Endothelial cell of umbilical vein (primary cell): ENCODE measurements at regions not wholly inside any gene's neighbourhood (a gene's known extent, or its start where the extent isn't known, plus 50 kb on each side); places are given as distances from the start of the nearest gene placed in this dataset.

Source experiments
- CTCF ChIP-seq, 2 donors: IDR thresholded peaks; 1 replicate in 1 of 2; 2 replicates in 1 of 2; pipeline ENCODE4 v1.5.1; 2011; ENCODE audit warnings: low read length in 2 of 2, mild to moderate bottlenecking in 2 of 2, moderate library complexity in 2 of 2, control low read depth in 1 of 2, inconsistent platforms in 1 of 2, low read depth in 1 of 2; ENCODE audit not compliant: insufficient read depth in 1 of 2; ENCODE audit errors: extremely low read depth in 1 of 2
- GATA2 ChIP-seq: IDR thresholded peaks from 2 replicates; pipeline ENCODE4 v1.7.0; 2011; ENCODE audit warnings: low read depth, mild to moderate bottlenecking, moderate library complexity, mixed read lengths, low read length; ENCODE audit not compliant: insufficient read length, insufficient read depth
- POLR2A ChIP-seq: IDR thresholded peaks from 2 replicates; pipeline ENCODE4 v1.6.1; 2012; ENCODE audit warnings: low read depth, mild to moderate bottlenecking, control low read depth, low read length
- POLR2AphosphoS5 ChIP-seq: IDR thresholded peaks from 2 replicates; pipeline ENCODE4 v1.6.1; 2012; ENCODE audit warnings: low read depth, mild to moderate bottlenecking, control low read depth, low read length, moderate library complexity; ENCODE audit not compliant: insufficient read depth

GRCh38 chr2:217108086-217108485 is 248.2 kb upstream of the TNP1 start:
- TF ChIP-seq CTCF (IDR thresholded peaks at IDR 0.05; ENCODE audit: extremely low read depth in 1 of 2, insufficient read depth in 1 of 2, low read depth in 1 of 2, low read length in 2 of 2) (no peak), POLR2A (no peak), POLR2AphosphoS5 (no peak), GATA2 (no peak)
